ENCODE measurements at regions not wholly inside any gene's neighbourhood (a gene's known extent, or its start where the extent isn't known, plus 50 kb on each side); places are given as distances from the start of the nearest gene placed in this dataset.

DNA sequence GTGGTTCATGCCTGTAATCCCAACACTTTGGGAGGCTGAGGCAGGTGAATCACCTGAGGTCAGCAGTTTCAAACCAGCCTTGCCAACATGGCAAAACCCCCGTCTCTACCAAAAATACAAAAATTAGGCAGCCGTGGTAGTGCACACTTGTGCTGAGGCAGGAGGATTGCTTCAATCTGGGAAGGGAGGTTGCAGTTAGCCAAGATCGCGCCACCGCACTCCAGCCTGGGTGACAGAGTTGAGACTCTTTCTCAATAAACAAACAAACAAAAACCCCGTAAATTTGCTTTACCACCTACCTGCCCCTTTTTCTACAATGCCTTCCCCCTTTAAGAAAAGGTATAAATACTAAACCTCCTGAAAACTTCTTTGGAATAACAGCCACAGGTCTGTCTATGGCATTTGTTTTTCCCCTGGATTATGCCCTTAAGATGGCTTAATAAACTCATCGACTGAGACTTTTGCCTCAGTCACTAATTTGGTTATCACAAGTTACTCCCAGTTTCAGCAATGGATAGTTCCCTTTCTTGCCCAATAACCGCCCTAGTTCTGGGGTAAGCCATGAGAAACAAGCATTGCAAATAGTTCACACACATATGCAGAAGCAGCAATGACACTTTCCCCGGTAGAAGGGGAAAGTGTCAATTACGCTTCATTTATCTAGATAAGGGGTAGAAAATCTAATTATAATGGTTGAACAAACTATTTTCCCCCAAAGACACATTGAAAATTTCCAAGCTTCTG lies 52.8 kb upstream of the SVIL start:
- DNase-seq (ENCODE audit: low spot score): no peak

DNA sequence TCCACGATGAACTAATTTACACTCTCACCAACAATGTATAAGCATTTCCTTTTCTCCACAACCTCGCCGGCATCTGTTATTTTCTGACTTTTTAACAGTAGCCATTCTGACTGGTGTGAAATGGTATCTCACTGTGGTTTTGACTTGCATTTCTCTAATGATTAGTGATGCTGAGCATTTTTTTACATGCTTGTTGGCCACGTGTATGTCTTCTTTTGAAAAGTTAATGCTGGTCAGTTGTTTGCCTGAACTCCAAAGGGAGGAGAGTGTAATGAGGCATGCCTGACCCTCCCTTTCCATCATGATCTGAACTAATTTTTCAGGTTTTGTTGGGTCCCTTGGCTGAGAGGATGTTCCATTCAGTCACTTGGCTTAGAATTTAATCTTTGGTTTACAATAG lies 50.7 kb upstream of the SVIL start:
- DNase-seq (ENCODE audit: low spot score): no peak
